H1 (cell line): ENCODE measurements at regions not wholly inside any gene's neighbourhood (a gene's known extent, or its start where the extent isn't known, plus 50 kb on each side); places are given as distances from the start of the nearest gene placed in this dataset.
A peak's percentile ranks its signal among the peaks of the same experiment; 100 is the strongest.

Experiments
- CTCF ChIA-PET: fragments of 300-600 bp; sonication (Branson Sonifier 250); formaldehyde crosslinking; loops from one replicate; lab custom pipeline; 2021; ENCODE audit not compliant: partially characterized antibody; lab: Charles Lee
- POLR2A ChIA-PET: fragments of 300-600 bp; sonication (Branson Sonifier 250); formaldehyde crosslinking; loops from one replicate; lab custom pipeline; 2021; ENCODE audit warnings: inconsistent platforms; ENCODE audit not compliant: partially characterized antibody; lab: Charles Lee
- DNase-seq, 2 experiments: peaks; one replicate each; pipeline versions ENCODE4 v3.0.0 to v3.0.0-alpha.2; 2010 to 2022; ENCODE audit warnings: low spot score in 2 of 2, low read depth in 1 of 2, mixed read lengths in 1 of 2
- FAIRE-seq: peaks from 2 replicates; lab custom pipeline; 2011; peaks lifted over from hg19 to GRCh38; lab: Jason Lieb, UNC
- H2AFZ ChIP-seq: 2 replicates; pipeline ENCODE4 v1.8.1; 2012; ENCODE audit warnings: low read length, inconsistent platforms
- H2AK5ac ChIP-seq: 2 replicates; pipeline ENCODE4 v1.6.1; 2013; ENCODE audit warnings: low read depth, low read length
- H2BK120ac ChIP-seq: replicated peaks from 2 replicates; pipeline ENCODE3; 2013; ENCODE audit warnings: low read depth, low read length, inconsistent platforms
- H2BK12ac ChIP-seq: 2 replicates; pipeline ENCODE4 v1.6.1; 2013; ENCODE audit warnings: low read depth, low read length
- H2BK15ac ChIP-seq: 2 replicates; pipeline ENCODE4 v1.6.1; 2013; ENCODE audit warnings: low read length
- H2BK20ac ChIP-seq: 2 replicates; pipeline ENCODE4 v1.6.1; 2013; ENCODE audit warnings: low read length
- H2BK5ac ChIP-seq: 2 replicates; pipeline ENCODE4 v1.6.1; 2013; ENCODE audit warnings: low read depth, low read length
- H3K14ac ChIP-seq: 2 replicates; pipeline ENCODE4 v1.6.1; 2013; ENCODE audit warnings: inconsistent platforms; ENCODE audit not compliant: insufficient read length
- H3K18ac ChIP-seq: 2 replicates; pipeline ENCODE4 v1.6.1; 2013; ENCODE audit warnings: low read length; ENCODE audit errors: extremely low read depth
- H3K23ac ChIP-seq: 2 replicates; pipeline ENCODE4 v1.6.1; 2013; ENCODE audit warnings: inconsistent platforms; ENCODE audit not compliant: insufficient read length
- H3K23me2 ChIP-seq: 2 replicates; pipeline ENCODE4 v1.6.1; 2013; ENCODE audit warnings: low read depth, low read length
- H3K27ac ChIP-seq: 2 replicates; pipeline ENCODE4 v1.6.1; 2011; ENCODE audit warnings: low read depth, low read length, inconsistent platforms
- H3K27me3 ChIP-seq, 4 experiments: replicated peaks in 1 of 4; 1 replicate in 1 of 4; 2 replicates in 3 of 4; pipeline versions ENCODE4 v1.6.1 to v1.8.1; 2011 to 2013; ENCODE audit warnings: low read length in 3 of 4, mild to moderate bottlenecking in 3 of 4, inconsistent platforms in 2 of 4, mixed read lengths in 2 of 4, moderate library complexity in 1 of 4; ENCODE audit not compliant: control insufficient read depth in 3 of 4, insufficient read depth in 3 of 4; ENCODE audit errors: extremely low read depth in 1 of 4
- H3K36me3 ChIP-seq, 4 experiments: 2 replicates each; pipeline versions ENCODE4 v1.6.1 to v1.8.1; 2011 to 2013; ENCODE audit warnings: mild to moderate bottlenecking in 4 of 4, low read length in 3 of 4, moderate library complexity in 2 of 4, control low read depth in 1 of 4, inconsistent platforms in 1 of 4; ENCODE audit not compliant: insufficient read depth in 4 of 4, control insufficient read depth in 2 of 4
- H3K4ac ChIP-seq: replicated peaks from 2 replicates; pipeline ENCODE3; 2013; ENCODE audit warnings: low read length, low read depth, mixed read lengths, inconsistent platforms; ENCODE audit not compliant: insufficient read length
- H3K4me1 ChIP-seq, 4 experiments: replicated peaks in 1 of 4; 1 replicate in 1 of 4; 2 replicates in 3 of 4; pipeline versions ENCODE4 v1.6.1 to v1.8.1; 2011 to 2013; ENCODE audit warnings: low read length in 3 of 4, inconsistent platforms in 2 of 4, mixed read lengths in 1 of 4; ENCODE audit not compliant: insufficient read depth in 4 of 4, control insufficient read depth in 3 of 4
- H3K4me2 ChIP-seq, 2 experiments: 2 replicates each; pipeline versions ENCODE4 v1.6.1 to v1.8.1; 2011 to 2013; ENCODE audit warnings: low read depth in 2 of 2, low read length in 2 of 2, control low read depth in 1 of 2, inconsistent platforms in 1 of 2, mild to moderate bottlenecking in 1 of 2; ENCODE audit not compliant: insufficient read depth in 1 of 2
- H3K4me3 ChIP-seq, 4 experiments: fragments of 200-600, 300-600 bp in 1 of 4; sonication (generic), shearing (Covaris generic), sonication (Bioruptor Twin) in 1 of 4; 2 replicates each; pipeline versions ENCODE4 v1.5.1 to v1.8.1; 2011 to 2016; ENCODE audit warnings: low read length in 4 of 4, low read depth in 3 of 4, control low read depth in 2 of 4, inconsistent platforms in 2 of 4, mild to moderate bottlenecking in 2 of 4, mixed read lengths in 1 of 4, moderate library complexity in 1 of 4; ENCODE audit not compliant: insufficient read depth in 2 of 4; ENCODE audit errors: extremely low read depth in 1 of 4
- H3K56ac ChIP-seq: replicated peaks from 2 replicates; pipeline ENCODE3; 2013; ENCODE audit warnings: low read depth, mild to moderate bottlenecking, mixed read lengths, low read length, inconsistent platforms; ENCODE audit not compliant: insufficient read length
- H3K79me1 ChIP-seq: 2 replicates; pipeline ENCODE4 v1.6.1; 2013; ENCODE audit warnings: low read depth, low read length, control low read depth
- H3K79me2 ChIP-seq, 2 experiments: 2 replicates each; pipeline versions ENCODE4 v1.6.1 to v1.8.1; 2012 to 2013; ENCODE audit warnings: low read length in 2 of 2, mild to moderate bottlenecking in 2 of 2, inconsistent platforms in 1 of 2; ENCODE audit not compliant: insufficient read depth in 2 of 2, control insufficient read depth in 1 of 2
- H3K9ac ChIP-seq, 4 experiments: replicated peaks in 1 of 4; 1 replicate in 1 of 4; 2 replicates in 3 of 4; pipeline versions ENCODE4 v1.6.1 to v1.8.1; 2011 to 2013; ENCODE audit warnings: low read depth in 3 of 4, low read length in 3 of 4, control low read depth in 2 of 4, mild to moderate bottlenecking in 2 of 4, moderate library complexity in 2 of 4, inconsistent platforms in 1 of 4; ENCODE audit errors: extremely low read depth in 1 of 4
- H3K9me3 ChIP-seq, 2 experiments: 2 replicates each; pipeline versions ENCODE4 v1.6.1 to v1.8.1; 2012 to 2013; ENCODE audit warnings: mild to moderate bottlenecking in 2 of 2, moderate library complexity in 2 of 2, control low read depth in 1 of 2, inconsistent platforms in 1 of 2, low read depth in 1 of 2, low read length in 1 of 2, mixed read lengths in 1 of 2; ENCODE audit not compliant: insufficient read depth in 2 of 2
- H4K20me1 ChIP-seq, 2 experiments: replicated peaks in 1 of 2; 2 replicates each; pipeline versions ENCODE3 to v1.8.1; 2011 to 2013; ENCODE audit warnings: inconsistent platforms in 2 of 2, low read length in 2 of 2, mild to moderate bottlenecking in 1 of 2; ENCODE audit not compliant: insufficient read depth in 2 of 2, control insufficient read depth in 1 of 2
- H4K5ac ChIP-seq: 2 replicates; pipeline ENCODE4 v1.6.1; 2013; ENCODE audit warnings: low read length, low read depth, mixed read lengths, inconsistent platforms; ENCODE audit not compliant: insufficient read length
- H4K8ac ChIP-seq: 2 replicates; pipeline ENCODE4 v1.8.0; 2013; ENCODE audit warnings: mild to moderate bottlenecking, moderate library complexity, low read length, inconsistent platforms; ENCODE audit not compliant: insufficient read depth; ENCODE audit errors: extremely low read depth
- H4K91ac ChIP-seq: replicated peaks from 2 replicates; pipeline ENCODE3; 2013; ENCODE audit warnings: low read length, mixed read lengths, inconsistent platforms; ENCODE audit not compliant: insufficient read length
- JUND ChIP-seq: IDR thresholded peaks from 2 replicates; pipeline ENCODE4 v1.6.1; 2011; ENCODE audit warnings: mild to moderate bottlenecking, improper control_type of control experiment, low read length
- MAFK ChIP-seq: IDR thresholded peaks from 2 replicates; pipeline ENCODE4 v1.6.1; 2012; ENCODE audit warnings: low read depth, mild to moderate bottlenecking, improper control_type of control experiment, low read length
- RAD21 ChIP-seq, 2 experiments: IDR thresholded peaks in 1 of 2; conservative IDR thresholded peaks in 1 of 2; 2 replicates each; pipeline ENCODE4 v1.6.1; 2011; ENCODE audit warnings: low read depth in 2 of 2, low read length in 2 of 2, improper control_type of control experiment in 1 of 2, inconsistent platforms in 1 of 2, mild to moderate bottlenecking in 1 of 2, moderate library complexity in 1 of 2
- WGBS, 2 experiments: shearing (Covaris generic) in 1 of 2; methylation state at CpG; one replicate each; pipeline versions ENCODE4 v1.1.6 to v1.1.7; 2013 to 2015; ENCODE audit warnings: low lambda C conversion rate in 2 of 2, mixed read lengths in 2 of 2, inconsistent platforms in 1 of 2, low coverage in 1 of 2, missing lambda C conversion rate in 1 of 2; ENCODE audit not compliant: insufficient replicate concordance in 2 of 2, insufficient coverage in 1 of 2, insufficient read length in 1 of 2; ENCODE audit errors: extremely low coverage in 1 of 2, missing lambda C conversion rate in 1 of 2; 5-methylcytosine and 5-hydroxymethylcytosine counted together
- TF ChIP-seq, protein P1 (sequence below): IDR thresholded peaks from 2 replicates; pipeline ENCODE4 v1.6.1; 2012; ENCODE audit warnings: low read length, inconsistent platforms

GRCh38 chr3:176521531-176522175, 675.6 kb downstream of the TBL1XR1 start:
- no peak overlapping the region for H3K23ac ChIP-seq
- H2BK12ac ChIP-seq = peak overlapping the region; percentile 30; the same call in 1 of the 2 replicates
- 44% methylated on average over 5 of the region's 5 CpGs; no CpG with 5 or more reads in 1 of the 2 experiments for WGBS, 2 experiments
- H3K27me3 ChIP-seq = no peaks in the 10 kb centered on the region
- H3K23me2 ChIP-seq = no peaks in the 10 kb centered on the region
- FAIRE-seq = peak; percentile 70
- H2AK5ac ChIP-seq = no peak overlapping the region
- ChIA-PET POLR2A (interaction anchor here (2.0 kb wide), 1 partner anchor 15 kb away, joined by 4 read pairs; no protein-coding TSS in a partner anchor), CTCF (interaction anchor here (2.0 kb wide), 1 partner anchor 143 kb away, joined by 8 read pairs; no protein-coding TSS in a partner anchor)
- 0 out of 2 replicates have a peak overlapping the region, but pooled peaks have one; percentile 43 for H3K18ac ChIP-seq
- H3K9ac ChIP-seq = no peak overlapping the region
- no peak overlapping the region for H4K91ac ChIP-seq
- H3K4me1 ChIP-seq = peaks cover 2 to 27% (median 7%) of the 10 kb centered on the region in 4 experiments; a peak in 5 of 7 replicates
- H3K79me1 ChIP-seq = no peaks in the 10 kb centered on the region
- H3K4ac ChIP-seq = no peak overlapping the region
- H4K20me1 ChIP-seq = no peaks in the 10 kb centered on the region
- peak overlapping the region; percentile 21 to 47; a peak in 3 of 4 replicates for H3K4me2 ChIP-seq
- H3K14ac ChIP-seq = no peak overlapping the region
- H3K56ac ChIP-seq = no peak overlapping the region
- no peak overlapping the region for H2AFZ ChIP-seq
- H4K8ac ChIP-seq = no peak overlapping the region
- TF ChIP-seq MAFK (peak; percentile 71; the same call in 1 of the 2 replicates), RAD21 (IDR thresholded peaks at IDR 0.05 in 1 of 2, conservative IDR thresholded peaks at IDR 0.05 in 1 of 2; ENCODE audit: low read depth in 2 of 2, low read length in 2 of 2) (no peak), JUND (peak; percentile 83)
- TF ChIP-seq, protein P1, sequence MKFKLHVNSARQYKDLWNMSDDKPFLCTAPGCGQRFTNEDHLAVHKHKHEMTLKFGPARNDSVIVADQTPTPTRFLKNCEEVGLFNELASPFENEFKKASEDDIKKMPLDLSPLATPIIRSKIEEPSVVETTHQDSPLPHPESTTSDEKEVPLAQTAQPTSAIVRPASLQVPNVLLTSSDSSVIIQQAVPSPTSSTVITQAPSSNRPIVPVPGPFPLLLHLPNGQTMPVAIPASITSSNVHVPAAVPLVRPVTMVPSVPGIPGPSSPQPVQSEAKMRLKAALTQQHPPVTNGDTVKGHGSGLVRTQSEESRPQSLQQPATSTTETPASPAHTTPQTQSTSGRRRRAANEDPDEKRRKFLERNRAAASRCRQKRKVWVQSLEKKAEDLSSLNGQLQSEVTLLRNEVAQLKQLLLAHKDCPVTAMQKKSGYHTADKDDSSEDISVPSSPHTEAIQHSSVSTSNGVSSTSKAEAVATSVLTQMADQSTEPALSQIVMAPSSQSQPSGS = 0 out of 2 replicates have a peak, but pooled peaks have one; percentile 39
- TF ChIP-seq, all 59 proteins: peak for 3
- H2BK5ac ChIP-seq = peak overlapping the region; percentile 36; the same call in 1 of the 2 replicates
- no peaks in the 10 kb centered on the region; a peak in 1 of 8 replicates for H3K36me3 ChIP-seq
- no peak overlapping the region for H4K5ac ChIP-seq
- H2BK20ac ChIP-seq = no peak overlapping the region
- H3K27ac ChIP-seq = peak overlapping the region; percentile 39; the same call in 1 of the 2 replicates
- no peak overlapping the region for H2BK15ac ChIP-seq
- H2BK120ac ChIP-seq = no peak overlapping the region
- H3K9me3 ChIP-seq = no peaks in the 10 kb centered on the region
- no peaks in the 10 kb centered on the region for H3K79me2 ChIP-seq
- no peak for DNase-seq
- peak overlapping the region in 1 of 4 experiments; percentile 4; a peak in 1 of 8 replicates for H3K4me3 ChIP-seq
